ENCODE measurements at regions not wholly inside any gene's neighbourhood (a gene's known extent, or its start where the extent isn't known, plus 50 kb on each side); places are given as distances from the start of the nearest gene placed in this dataset.

GRCh38 chr13:53638040-53638439 lies 609.4 kb downstream of the OLFM4 start:
- TF ChIP-seq, protein P1, sequence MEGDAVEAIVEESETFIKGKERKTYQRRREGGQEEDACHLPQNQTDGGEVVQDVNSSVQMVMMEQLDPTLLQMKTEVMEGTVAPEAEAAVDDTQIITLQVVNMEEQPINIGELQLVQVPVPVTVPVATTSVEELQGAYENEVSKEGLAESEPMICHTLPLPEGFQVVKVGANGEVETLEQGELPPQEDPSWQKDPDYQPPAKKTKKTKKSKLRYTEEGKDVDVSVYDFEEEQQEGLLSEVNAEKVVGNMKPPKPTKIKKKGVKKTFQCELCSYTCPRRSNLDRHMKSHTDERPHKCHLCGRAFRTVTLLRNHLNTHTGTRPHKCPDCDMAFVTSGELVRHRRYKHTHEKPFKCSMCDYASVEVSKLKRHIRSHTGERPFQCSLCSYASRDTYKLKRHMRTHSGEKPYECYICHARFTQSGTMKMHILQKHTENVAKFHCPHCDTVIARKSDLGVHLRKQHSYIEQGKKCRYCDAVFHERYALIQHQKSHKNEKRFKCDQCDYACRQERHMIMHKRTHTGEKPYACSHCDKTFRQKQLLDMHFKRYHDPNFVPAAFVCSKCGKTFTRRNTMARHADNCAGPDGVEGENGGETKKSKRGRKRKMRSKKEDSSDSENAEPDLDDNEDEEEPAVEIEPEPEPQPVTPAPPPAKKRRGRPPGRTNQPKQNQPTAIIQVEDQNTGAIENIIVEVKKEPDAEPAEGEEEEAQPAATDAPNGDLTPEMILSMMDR (IDR thresholded peaks at IDR 0.05; ENCODE audit: control insufficient read depth, insufficient read depth, low read depth, low read length, missing control alignments) = no peak
- DNase-seq (ENCODE audit: low read depth) = no peak

GRCh38 chr13:53642306-53642705 lies 613.7 kb downstream of the OLFM4 start:
- TF ChIP-seq, protein P1 (IDR thresholded peaks at IDR 0.05; ENCODE audit: control insufficient read depth, insufficient read depth, low read depth, low read length, missing control alignments) = no peak
- no peak for DNase-seq (ENCODE audit: low read depth)

More at GRCh38 chr13:53638040-53638439, 609.4 kb downstream of the OLFM4 start:
- H3K4me3 ChIP-seq (ENCODE audit: control insufficient read depth, low read depth, low read length) = no peak overlapping the region

DNA sequence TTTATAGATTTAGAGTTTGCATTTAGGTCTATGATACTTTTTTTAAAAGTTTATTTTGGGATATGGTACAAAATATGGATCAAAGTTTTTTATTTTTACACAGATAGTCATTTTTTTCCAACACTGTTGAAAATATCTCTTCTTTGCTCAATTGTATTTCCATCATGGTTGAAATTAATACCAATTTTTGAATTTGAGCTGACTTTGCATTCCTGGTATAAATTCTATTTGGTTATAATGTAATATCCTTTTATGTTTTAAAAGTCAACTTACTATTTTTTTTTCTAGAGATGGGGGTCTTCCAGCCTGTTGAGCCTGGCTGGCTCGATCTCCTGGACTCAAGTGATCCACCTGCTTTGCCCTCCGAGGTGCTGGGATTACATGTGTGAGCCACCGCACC lies 620.1 kb downstream of the OLFM4 start:
- no peak overlapping the region for H3K4me3 ChIP-seq (ENCODE audit: control insufficient read depth, low read depth, low read length)
- no peak for DNase-seq (ENCODE audit: low read depth)
- TF ChIP-seq, protein P1 (IDR thresholded peaks at IDR 0.05; ENCODE audit: control insufficient read depth, insufficient read depth, low read depth, low read length, missing control alignments) = no peak

More at GRCh38 chr13:53642306-53642705, 613.7 kb downstream of the OLFM4 start:
- H3K4me3 ChIP-seq (ENCODE audit: control insufficient read depth, low read depth, low read length) = no peak overlapping the region

GRCh38 chr13:53672005-53672404 lies 643.4 kb downstream of the OLFM4 start:
- TF ChIP-seq, protein P1 (IDR thresholded peaks at IDR 0.05; ENCODE audit: control insufficient read depth, insufficient read depth, low read depth, low read length, missing control alignments) = no peak
- DNase-seq (ENCODE audit: low read depth) = no peak
- H3K4me3 ChIP-seq (ENCODE audit: control insufficient read depth, low read depth, low read length) = no peak overlapping the region

DNA sequence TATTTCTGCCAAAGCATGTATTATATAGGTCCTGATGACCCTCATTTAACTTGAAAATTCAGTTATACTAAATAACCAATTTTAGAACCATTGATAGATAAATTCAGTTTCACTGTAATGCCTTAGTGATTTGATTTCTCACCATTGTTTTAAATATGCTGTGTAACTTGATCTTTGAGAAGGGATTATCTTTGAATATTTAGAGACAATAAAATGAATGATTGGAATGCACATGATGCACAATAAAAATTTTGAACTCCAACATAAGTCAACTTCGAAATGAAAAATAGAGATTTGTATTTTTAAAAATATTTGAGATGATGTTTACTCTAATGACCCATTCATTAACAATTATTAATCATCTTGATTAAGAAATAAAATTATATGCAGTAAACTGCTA lies 654.5 kb downstream of the OLFM4 start:
- no peak overlapping the region for H3K4me3 ChIP-seq (ENCODE audit: control insufficient read depth, low read depth, low read length)
- no peak for DNase-seq (ENCODE audit: low read depth)

GRCh38 chr13:53683608-53684007 lies 655.0 kb downstream of the OLFM4 start:
- H3K4me3 ChIP-seq (ENCODE audit: control insufficient read depth, low read depth, low read length) = no peak overlapping the region
- DNase-seq (ENCODE audit: low read depth) = no peak
- TF ChIP-seq, protein P1 (IDR thresholded peaks at IDR 0.05; ENCODE audit: control insufficient read depth, insufficient read depth, low read depth, low read length, missing control alignments) = no peak

More for the DNA sequence above, 654.5 kb downstream of the OLFM4 start:
- TF ChIP-seq, protein P1 (IDR thresholded peaks at IDR 0.05; ENCODE audit: control insufficient read depth, insufficient read depth, low read depth, low read length, missing control alignments) = no peak

DNA sequence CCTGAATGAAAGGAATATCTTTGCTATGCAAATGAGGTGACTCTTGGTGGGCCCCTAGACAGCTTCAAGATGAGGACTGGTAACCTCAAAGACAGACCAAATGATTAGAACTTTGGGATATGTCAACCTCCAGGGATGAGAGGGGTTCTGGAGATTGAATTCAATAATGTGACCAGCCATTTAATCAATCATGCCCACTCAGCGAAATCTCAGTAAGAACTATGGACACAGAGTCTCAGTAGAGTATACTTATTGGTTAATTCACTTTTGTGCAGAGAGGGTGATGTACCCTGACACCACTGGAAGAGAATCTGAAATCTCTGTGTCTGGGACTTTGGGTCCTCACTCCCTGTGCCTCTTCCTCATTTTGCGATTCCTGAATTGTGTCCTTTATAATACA lies 662.8 kb downstream of the OLFM4 start:
- TF ChIP-seq, protein P1 (IDR thresholded peaks at IDR 0.05; ENCODE audit: control insufficient read depth, insufficient read depth, low read depth, low read length, missing control alignments) = no peak
- DNase-seq (ENCODE audit: low read depth) = no peak
- H3K4me3 ChIP-seq (ENCODE audit: control insufficient read depth, low read depth, low read length) = no peak overlapping the region

All from AG09309 (cell line).